ENCODE measurements at regions not wholly inside any gene's neighbourhood (a gene's known extent, or its start where the extent isn't known, plus 50 kb on each side); places are given as distances from the start of the nearest gene placed in this dataset.
"Not testable (repeated sequence)": the region's sequence is repeated elsewhere in the genome, so short reads cannot be mapped to it uniquely, and the experiment has no call there.

DNA sequence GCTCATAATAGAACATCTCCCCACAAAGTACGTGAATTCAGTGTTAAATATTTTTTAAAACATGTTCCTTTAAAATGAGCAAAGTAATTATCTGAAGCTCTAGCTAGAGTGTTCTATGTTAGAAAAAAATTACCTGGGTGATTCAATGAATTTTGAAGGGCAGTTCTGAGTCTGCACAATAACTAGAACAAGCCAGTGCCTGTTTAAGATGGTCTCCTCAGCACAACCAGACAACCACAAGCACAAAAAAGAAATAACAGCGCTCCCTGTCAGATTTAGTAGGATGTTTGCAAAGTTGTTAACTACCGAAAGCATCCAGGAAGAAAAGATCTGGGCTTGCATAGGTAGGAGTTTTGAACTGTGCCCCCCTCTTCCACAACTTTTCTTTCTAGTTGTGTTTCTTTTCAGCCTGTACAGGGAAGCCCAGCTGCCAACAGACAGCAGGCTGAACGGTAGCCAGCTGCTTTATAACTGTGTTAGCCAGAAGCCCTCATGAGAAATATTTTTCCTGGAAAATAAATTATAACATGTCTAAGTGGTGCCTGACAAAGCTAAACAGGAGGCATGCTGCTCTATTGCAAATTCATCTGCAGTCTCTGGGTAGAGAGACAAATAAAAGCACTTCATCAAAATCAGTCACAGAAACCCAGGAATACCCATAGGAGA, 1026.9 kb downstream of the MAT2B start:
- no peak for DNase-seq

DNA sequence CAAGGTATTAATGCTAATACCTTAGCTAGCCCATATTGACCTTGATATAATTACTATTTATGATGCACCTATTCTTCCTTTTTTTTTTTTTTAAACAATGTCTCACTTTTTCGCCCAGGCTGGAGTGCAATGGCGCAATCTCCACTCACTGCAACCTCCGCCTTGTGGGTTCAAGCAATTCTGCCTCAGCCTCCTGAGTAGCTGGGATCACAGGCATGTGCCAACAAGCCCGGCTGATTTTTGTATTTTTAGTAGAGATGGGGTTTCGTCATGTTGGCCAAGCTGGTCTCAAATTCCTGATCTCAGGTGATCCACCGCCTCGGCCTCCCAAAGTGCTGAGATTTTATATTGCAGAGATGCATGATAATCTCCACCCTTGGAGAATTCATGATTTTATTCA, 1028.0 kb downstream of the MAT2B start:
- DNase-seq = not testable (repeated sequence)

DNA sequence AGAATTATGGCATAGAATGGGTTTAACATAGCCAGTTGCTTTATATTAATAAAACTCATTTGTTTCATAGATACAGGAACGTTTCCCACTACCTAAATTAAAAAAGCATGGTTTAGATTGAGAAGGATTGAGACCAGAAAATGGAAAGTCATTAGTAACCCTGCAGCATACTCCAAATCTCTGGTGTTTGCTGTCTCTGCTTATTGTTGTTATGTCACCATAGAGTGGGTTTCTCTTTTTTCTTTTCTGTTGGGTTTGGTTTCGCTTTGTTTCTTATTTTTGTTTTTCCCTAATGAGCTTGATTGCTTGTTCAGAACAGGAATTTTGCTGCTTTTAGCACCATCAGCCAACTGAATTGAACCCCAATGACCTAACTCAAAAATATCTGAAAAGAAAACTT, 1034.8 kb downstream of the MAT2B start:
- no peak for DNase-seq

DNA sequence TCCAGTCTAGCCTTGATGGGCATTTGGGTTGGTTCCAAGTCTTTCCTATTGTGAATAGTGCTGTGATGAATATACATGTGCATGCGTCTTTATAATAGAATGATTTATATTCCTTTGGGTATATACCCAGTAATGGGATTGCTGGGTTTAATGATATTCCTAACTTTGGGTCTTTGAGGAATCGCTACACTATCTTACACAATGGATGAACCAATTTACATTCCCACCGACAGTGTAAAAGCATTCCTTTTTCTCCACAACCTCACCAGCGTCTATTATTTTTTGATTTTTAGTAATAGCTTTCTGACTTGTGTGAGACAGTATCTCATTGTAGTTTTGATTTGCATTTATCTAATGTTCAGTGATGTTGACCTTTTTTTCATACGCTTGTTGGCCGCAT, 1040.1 kb downstream of the MAT2B start:
- no peak for DNase-seq

DNA sequence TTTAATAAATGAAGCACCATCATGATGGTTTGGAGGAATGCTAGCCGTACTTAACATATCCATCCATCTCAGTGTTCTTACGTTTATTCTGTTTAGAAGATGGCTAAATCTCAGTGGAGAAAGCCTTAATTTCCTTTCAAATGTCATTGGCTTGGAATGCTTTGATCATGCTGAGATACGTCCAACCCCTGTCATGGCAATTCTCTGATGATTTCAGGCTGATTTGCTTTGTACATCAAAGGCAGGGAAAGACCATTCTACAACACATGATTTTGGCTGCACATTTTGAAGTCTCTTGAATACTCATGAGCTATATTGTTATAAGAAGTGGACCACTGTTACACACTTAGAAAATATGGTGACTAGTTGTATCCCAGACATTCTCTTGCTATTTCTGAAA, 1048.4 kb downstream of the MAT2B start:
- DNase-seq = no peak

DNA sequence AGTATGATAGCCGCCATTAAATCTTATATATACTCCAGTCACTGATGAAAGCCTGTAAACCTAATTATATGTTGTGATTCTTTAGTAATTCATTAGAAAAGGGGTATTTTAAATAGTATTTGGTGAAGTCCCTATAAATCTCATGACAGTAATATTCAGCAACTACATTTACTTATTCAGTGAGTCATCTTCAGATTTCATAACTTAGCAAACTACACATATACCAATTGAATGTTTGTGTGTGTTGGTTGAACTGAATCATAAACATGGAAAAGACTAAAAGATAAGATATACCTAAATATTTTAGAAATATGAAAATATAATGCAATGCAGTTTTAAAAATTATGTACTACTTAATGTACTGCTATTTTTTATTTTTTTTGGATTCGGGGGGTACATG, 1050.4 kb downstream of the MAT2B start:
- DNase-seq = no peak

DNA sequence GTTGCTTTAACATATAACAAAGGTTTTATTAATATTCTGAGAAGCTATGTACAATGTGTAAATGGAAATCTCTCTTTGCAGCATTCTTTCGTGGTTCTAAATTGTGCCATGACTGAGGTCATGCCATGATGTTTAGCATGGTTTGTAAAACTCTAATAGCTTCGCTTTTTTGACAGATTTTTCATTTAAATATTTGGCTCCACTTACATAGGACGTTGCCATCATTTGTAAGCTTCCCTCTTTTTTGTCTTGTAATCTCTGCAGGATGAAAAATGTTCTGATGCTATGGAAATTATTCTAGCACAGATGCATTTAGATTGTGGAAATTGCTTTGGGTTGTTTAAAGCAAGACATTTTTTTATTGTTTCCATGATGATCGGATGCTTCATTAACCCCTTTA, 1054.8 kb downstream of the MAT2B start:
- no peak for DNase-seq

DNA sequence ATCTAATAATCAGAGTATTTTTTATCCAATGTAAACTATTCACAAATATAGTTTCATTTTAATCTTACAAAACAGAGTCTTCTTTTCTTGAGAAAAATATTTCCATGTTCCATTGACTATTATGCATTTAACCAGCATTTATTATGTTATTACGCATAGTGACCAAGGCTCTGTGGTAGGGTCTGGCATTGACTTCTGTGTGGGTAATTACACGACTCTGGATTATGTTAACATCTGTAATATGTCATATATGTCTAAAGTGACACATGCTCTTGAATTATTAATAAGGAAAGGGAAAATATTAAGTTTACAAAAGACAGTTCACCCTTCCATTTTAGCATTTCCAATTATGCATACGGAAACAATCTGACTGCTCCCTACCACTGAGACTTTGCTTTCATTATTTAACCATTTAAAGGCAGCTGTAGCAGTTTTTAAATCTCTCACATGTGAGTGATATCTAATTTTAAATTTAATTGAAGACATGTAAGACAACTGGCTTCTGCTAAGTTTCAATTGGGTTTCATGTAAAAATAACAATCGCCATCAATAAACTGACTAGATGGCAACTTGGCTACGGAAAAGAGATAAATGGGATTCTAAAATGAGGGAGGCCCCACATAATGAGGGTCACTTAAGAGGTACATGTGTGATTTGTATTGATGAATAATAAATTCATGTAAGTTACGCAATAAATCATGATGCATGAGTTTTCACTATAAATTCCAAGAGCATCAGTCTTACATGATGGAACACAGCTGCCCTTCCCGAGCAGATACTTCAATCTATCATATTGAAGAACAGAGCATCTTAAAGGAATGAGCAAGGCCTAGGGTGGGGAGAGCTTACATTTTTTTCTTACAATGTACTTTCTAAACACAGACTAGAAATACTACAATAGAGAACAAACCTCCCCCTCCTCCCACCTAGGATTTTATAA, 1056.8 kb downstream of the MAT2B start:
- DNase-seq = no peak

DNA sequence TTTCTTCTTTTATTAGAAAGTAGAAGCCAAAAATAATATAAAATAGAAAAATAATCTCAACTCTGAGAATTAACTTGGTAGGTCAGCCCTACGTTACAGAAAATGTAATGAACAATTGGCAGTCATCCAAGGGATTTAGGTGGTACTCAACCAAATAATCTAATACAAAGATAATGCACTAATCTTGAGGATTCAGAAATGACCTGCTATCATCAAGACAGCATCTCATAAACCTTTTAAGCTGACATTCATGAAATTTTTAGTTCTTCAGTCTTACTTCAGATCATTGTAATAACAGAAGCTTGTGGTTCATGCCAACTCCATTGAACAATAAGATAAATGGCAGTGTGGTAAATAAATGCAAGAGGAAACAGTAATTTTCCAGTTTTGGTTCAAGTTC, 1058.0 kb downstream of the MAT2B start:
- DNase-seq = no peak

DNA sequence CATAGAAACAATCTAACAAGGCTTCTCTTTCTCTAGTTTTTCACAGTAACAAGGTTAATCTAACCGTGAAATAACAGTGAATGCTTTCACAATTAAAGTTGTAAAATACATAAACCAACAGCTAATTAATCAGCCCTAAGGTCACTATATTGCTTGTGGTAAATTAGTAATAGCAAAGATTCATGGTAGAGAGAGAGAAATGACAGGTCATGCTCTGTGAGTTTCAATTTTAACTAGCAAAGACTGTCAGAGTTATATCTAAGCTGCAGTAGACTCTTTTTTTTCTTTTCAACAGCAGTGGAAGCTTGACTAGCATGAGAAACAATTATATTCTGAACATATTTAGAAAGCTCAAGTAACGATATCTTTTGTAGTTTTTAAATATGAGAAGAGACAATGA, 1068.0 kb downstream of the MAT2B start:
- DNase-seq = no peak

DNA sequence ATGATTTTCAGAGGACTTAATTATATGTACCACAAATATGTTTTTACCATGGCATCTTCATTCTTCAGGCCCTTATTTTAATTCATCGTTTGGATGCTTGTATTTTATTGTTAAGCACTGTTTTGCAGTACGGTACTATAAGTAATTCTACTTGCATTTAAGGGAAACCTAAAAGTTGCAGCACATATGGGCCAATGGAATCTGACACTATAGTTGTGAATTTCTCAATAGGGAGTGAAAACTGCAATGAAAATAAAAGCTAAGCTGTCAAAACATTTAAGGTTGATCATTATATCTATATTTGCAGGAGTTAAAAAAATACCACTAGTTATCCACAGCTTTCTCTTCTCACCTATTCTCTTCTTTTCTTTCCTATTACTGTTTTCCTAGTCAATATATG, 1071.8 kb downstream of the MAT2B start:
- no peak for DNase-seq

DNA sequence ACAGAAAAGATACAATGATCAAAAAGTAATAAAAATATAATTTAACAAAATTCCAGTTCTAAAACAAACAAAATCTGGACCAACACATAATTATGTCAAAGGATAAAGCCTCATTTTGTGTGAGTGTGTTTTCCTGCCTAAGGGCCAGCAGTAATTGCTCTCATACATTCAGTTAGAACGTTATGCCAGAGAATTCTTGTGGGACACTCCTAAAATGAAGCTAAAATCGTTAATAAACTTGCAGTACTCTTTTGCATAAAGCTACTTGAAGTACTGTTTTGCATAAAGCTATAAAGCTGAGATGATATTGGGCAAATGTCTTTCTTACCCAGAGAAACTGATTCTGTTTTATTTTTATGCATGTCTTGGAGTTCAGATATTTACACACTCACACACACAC, 1072.3 kb downstream of the MAT2B start:
- no peak for DNase-seq

DNA sequence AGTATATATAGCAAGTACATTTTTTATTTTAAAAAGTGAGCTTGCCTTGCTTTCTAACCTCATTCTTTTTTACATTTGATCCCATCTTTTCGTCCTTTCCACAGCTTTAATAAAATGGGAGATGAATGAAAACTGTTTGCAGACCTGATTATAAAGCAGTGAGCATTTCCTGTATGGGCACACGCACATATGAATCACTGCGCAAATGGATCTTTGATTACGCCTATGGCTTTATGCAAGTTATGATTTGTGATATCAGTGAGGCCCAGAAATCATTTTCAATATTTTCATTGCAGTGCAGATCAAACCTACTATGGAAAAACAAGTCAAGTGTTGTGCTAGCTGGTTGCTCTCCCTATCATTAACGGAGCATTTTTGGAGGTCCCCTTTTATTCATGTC, 1073.0 kb downstream of the MAT2B start:
- DNase-seq = no peak

DNA sequence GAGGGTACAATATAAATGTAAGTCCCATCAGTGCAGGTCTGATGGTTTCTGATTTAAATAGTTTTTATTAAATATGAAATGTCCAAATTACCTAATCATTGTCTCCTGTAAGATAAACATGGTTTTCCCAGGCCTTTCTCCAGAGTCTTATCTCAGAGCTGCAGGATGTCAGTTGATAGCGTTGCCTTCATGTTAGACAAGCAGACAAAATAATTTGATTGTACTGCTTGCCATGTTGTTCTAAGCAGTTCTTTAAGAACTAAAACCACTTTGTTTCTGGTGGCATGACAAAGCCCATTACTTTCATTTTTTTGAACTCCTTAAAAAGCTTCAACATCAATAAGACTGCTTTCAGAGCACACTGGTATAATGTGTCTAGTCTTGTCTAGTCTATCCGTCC, 1073.5 kb downstream of the MAT2B start:
- DNase-seq = no peak

DNA sequence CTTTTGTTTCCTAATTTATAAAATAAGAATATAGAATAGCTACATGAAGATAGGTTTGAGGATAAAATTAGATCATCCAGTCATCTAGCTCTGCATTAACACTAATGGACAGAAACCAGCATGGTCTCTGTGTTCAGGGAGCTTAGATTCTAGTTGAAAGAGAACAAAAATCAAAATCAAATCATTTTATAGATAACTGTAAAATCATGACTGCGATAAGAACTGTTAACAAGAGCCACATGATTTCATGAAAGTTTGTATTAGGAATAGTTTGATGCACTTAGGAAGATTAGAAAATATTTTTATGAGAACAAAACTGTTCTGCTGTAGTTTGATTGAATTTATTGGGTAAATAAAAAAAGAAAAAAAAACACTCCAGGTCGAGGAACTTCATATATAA, 1074.7 kb downstream of the MAT2B start:
- no peak for DNase-seq

DNA sequence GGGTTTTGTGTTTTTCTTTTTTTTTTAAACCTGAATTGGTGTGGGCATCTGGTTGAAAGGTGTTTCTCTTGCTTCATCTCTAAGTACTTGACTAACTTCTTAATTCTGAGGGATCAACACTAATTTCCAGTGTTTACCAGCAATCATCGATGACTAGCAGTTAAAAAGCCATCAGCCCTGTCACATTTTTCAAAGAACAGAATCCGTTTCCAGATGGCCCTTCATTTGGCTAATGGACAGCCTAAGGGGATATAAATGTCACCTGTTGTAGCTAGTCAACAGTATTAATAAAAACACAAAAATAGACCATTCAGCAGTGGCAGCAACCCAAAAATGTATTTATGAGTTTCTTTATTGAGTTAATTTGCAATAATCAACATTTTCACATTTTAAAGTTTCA, 1076.5 kb downstream of the MAT2B start:
- no peak for DNase-seq

DNA sequence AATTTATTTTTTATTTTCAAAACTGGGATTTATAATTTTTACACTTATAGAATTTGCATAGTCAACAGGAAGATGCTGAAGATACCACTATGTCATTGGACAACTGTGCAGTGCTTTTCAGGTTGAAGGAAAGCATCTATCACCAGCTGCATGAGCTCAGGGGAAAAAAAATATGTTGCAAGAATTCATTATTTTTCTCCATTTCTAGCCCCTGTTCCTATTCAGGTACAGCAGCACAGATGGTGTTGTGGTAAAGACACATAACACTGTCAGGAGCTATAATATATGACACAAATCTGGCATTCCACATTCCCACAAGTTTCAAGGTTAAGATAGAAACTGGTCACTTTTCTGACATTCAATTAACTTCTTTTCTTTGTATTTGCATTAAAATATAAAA, 1088.6 kb downstream of the MAT2B start:
- no peak for DNase-seq

DNA sequence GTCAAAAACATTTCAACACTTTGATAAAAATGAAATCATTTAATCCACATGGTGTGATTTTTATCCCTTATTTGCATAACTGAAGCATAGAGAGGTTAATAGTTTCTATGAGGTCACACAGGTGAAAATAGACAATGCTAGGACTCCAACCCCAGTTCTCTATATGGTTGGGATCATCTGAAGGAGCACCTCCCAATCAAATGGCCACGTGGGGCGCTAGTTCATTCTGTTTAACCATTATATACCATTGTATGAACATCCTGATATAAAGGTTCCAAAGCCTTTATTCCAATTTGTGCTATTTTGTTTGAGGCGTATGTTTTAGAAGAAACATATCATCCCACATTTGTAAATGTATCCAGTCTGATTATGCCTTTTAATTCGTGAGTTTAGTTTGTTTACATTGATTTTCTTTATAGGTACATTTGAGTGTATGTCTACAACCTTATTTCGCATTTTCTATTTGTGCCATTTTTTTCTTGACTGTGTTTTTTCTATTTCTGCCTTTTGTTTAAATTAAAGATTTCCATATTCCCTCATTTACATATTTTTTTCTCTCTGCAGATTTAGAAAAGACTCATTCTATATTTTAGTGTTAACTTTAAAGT, 1092.0 kb downstream of the MAT2B start:
- DNase-seq = no peak

DNA sequence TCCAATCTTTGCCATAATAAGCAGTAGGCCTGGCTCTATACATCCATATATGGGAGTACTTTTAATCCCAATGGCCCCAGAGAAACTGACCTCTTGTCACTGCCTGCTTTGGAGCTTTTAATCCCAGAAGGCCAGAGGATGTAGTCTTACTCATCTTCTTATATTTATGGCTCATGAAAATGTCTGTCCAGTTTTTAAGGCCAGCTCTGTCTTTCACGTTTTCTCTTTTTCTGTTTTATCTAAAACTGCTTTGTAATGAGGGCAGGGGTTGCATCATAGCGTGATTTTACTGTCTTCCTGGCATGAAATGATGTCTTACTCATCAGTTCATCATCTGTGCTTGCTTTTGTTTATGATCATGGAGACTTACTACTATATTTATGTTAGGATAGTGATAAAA, 1094.9 kb downstream of the MAT2B start:
- DNase-seq = no peak

DNA sequence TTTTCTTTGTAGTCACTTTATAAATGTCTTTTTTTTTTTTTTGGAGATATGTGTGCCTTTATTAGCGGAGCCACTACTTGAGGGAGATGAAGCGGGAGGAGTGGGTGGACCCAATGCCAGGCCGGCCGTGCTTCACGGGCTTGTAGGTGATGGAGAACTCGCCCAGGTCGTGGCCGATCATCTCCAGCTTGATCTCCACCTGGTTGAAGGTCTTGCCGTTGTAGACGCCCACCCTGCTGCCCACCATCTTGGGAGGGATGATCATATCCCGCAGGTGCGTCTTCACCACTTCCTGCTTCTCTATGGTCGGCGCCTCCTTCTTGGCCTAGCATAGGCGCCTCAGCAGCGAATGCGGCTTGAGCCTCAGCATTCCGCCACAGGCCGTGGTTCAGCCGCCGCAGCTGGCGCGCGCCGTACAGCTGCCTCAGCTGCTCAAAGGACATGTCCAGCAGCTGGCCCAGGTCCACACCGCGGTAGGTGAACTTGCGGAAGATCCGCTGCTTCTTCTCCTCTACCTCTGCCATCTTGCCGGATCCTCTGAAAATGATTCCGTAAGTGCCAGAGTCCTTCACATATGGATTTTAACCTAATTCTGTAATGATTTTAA, 1095.6 kb downstream of the MAT2B start:
- DNase-seq = no peak

DNA sequence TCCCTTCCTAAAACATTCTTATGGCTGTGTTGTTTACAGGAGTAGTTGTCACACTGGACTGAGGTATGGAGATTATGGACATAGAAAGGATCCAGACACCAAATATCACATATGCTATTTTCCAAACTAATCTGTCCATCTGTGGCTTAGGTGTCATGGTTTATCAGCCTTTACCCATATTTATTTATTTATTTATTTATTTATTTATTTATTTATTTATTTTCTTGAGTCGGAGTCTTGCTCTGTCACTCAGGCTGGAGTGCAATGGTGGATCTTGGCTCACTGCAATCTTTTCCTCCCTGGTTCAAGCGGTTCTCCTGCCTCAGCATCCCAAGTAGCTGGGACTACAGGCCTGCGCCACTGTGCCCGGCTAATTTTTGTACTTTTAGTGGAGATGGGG, 1103.1 kb downstream of the MAT2B start:
- no peak for DNase-seq

DNA sequence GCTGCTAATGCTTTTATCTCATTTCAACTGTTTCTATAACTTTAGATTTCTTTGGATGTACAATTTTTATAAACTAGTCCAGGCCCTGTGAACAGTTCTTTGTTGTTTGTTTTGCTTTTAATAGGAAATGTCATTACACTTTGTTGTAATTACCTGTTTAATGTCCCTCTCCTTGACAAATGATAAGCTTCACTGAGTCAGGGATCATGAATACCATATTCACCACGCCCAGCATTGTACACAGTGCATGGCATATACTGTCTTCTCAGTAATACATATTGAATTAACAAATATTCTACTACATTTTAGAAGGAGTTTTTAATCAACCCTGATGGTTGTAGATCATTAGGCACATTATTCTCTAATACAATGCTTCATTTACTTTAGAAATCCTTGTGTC, 1105.0 kb downstream of the MAT2B start:
- no peak for DNase-seq

DNA sequence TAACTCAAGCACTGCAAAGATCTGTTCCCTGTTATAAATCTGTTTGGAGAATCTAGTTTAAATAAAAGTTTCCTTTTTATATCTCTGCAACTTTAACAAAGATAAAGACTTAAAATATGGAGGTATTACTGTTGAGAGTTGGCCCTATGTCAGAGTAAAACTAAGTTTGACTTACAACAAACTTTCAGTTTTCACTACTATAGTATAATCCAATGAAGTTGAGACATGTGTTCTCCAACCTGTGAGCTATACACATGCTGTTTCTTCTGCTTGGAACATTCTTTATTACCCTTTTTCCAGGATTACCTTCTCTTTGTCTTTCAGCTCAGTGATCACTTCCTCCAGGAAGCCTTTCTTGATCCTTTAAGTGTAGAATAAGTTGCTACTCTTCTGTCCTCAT, 1109.3 kb downstream of the MAT2B start:
- DNase-seq = no peak

All from right kidney (tissue), 1 donor.